IPS DF 6.9 (cell line): ENCODE measurements at regions not wholly inside any gene's neighbourhood (a gene's known extent, or its start where the extent isn't known, plus 50 kb on each side); places are given as distances from the start of the nearest gene placed in this dataset.
"Not testable (repeated sequence)": the region's sequence is repeated elsewhere in the genome, so short reads cannot be mapped to it uniquely, and the experiment has no call there.

Source experiments
- DNase-seq: peaks from one replicate; pipeline ENCODE4 v3.0.0-alpha.2; 2013; ENCODE audit warnings: low read depth, low spot score
- H3K27ac ChIP-seq: one replicate; pipeline ENCODE4 v1.5.1; 2013; ENCODE audit warnings: low read length, control low read depth
- H3K27me3 ChIP-seq: 2 replicates; pipeline ENCODE4 v1.6.1; 2013; ENCODE audit warnings: mild to moderate bottlenecking, low read length; ENCODE audit not compliant: control insufficient read depth, insufficient read depth
- H3K36me3 ChIP-seq: 2 replicates; pipeline ENCODE4 v1.6.1; 2013; ENCODE audit warnings: low read length; ENCODE audit not compliant: control insufficient read depth, insufficient read depth
- H3K4me1 ChIP-seq: 2 replicates; pipeline ENCODE4 v1.6.1; 2013; ENCODE audit warnings: low read length; ENCODE audit not compliant: control insufficient read depth, insufficient read depth
- H3K4me3 ChIP-seq: 2 replicates; pipeline ENCODE4 v1.5.1; 2013; ENCODE audit warnings: mild to moderate bottlenecking, low read length
- H3K9me3 ChIP-seq: 2 replicates; pipeline ENCODE4 v1.6.1; 2013; ENCODE audit warnings: low read length, inconsistent platforms; ENCODE audit not compliant: control insufficient read depth, insufficient read depth
- WGBS: extraction: QIAGEN DNeasy Blood & Tissue Kit; methylation state at CpG from one replicate; pipeline ENCODE4 v1.1.7; 2013; ENCODE audit warnings: mixed read lengths, missing lambda C conversion rate; ENCODE audit not compliant: insufficient read length, insufficient coverage; 5-methylcytosine and 5-hydroxymethylcytosine counted together

DNA sequence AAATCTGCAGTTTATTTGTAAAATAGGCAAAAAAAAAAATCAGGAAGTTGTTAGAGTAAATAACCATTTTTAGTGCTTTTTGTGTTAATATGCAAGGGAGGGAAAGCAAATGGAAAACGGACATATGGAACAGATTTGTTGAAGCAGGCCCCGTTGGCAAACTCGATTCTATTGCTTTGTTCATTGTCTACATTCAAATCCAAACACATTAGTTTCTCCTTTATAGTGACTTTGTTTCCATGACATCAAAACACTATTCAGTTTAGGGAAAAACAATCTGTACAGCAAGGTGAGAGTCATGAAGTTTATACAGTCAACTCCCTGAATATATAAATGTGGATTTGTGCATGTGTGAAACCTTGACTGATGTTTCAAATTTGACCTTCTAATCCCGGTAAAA is 142.2 kb downstream of the FAM47A start:
- no CpG with 5 or more reads among the region's 4 CpGs for WGBS
- no peak for DNase-seq
- Histone ChIP-seq H3K27ac (no peak overlapping the region), H3K4me1 (no peaks in the 10 kb centered on the region), H3K4me3 (no peak overlapping the region), H3K9me3 (no peaks in the 10 kb centered on the region), H3K27me3 (no peaks in the 10 kb centered on the region), H3K36me3 (no peaks in the 10 kb centered on the region)

DNA sequence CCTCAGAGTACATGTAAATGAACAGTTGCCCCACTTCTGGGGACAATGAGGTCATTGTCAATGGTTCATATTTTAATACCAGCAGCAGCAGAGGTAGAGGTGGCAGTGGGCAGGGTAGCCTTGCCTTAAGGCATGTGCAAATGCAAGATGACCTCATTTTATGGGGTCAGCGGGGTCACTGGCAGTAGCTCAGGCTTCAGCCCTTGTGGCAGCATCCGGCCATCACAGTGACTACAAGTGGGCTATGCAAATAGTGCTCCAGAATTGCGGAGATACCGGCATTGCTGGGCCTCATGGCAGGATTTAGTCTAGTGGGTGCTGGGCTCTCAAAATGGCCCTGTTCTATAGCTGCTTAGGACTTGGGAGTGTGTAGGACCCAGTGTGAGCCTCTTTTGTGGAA is 144.7 kb downstream of the FAM47A start:
- no peaks in the 10 kb centered on the region for H3K36me3 ChIP-seq
- no peaks in the 10 kb centered on the region for H3K4me1 ChIP-seq
- no peaks in the 10 kb centered on the region for H3K9me3 ChIP-seq
- H3K27me3 ChIP-seq = no peaks in the 10 kb centered on the region
- no peak for DNase-seq
- H3K4me3 ChIP-seq = no peak overlapping the region
- WGBS = no CpG with 5 or more reads among the region's 4 CpGs
- H3K27ac ChIP-seq = no peak overlapping the region

GRCh38 chrX:33974676-33975075 is 157.4 kb downstream of the FAM47A start:
- DNase-seq = no peak
- H3K27me3 ChIP-seq = no peaks in the 10 kb centered on the region
- no CpG with 5 or more reads among the region's 6 CpGs for WGBS
- H3K4me1 ChIP-seq = no peaks in the 10 kb centered on the region; the same call in 1 of the 2 replicates
- H3K9me3 ChIP-seq = no peaks in the 10 kb centered on the region
- no peak overlapping the region for H3K4me3 ChIP-seq
- no peaks in the 10 kb centered on the region for H3K36me3 ChIP-seq
- no peak overlapping the region for H3K27ac ChIP-seq

- Histone ChIP-seq H3K9me3 (no peaks in the 10 kb centered on the region), H3K4me3 (no peak overlapping the region), H3K27me3 (no peaks in the 10 kb centered on the region), H3K36me3 (no peaks in the 10 kb centered on the region), H3K27ac (no peak overlapping the region), H3K4me1 (no peaks in the 10 kb centered on the region; the same call in 1 of the 2 replicates)
- no CpG with 5 or more reads among the region's 3 CpGs for WGBS
- DNase-seq = no peak
Observed at GRCh38 chrX:33970028-33970967, 161.8 kb downstream of the FAM47A start.

GRCh38 chrX:33969105-33969504 is 163.0 kb downstream of the FAM47A start:
- no CpG with 5 or more reads among the region's 1 CpG for WGBS
- no peak overlapping the region for H3K4me3 ChIP-seq
- H3K9me3 ChIP-seq = no peaks in the 10 kb centered on the region
- no peaks in the 10 kb centered on the region for H3K4me1 ChIP-seq
- DNase-seq = no peak
- H3K36me3 ChIP-seq = no peaks in the 10 kb centered on the region
- H3K27me3 ChIP-seq = no peaks in the 10 kb centered on the region
- no peak overlapping the region for H3K27ac ChIP-seq

DNA sequence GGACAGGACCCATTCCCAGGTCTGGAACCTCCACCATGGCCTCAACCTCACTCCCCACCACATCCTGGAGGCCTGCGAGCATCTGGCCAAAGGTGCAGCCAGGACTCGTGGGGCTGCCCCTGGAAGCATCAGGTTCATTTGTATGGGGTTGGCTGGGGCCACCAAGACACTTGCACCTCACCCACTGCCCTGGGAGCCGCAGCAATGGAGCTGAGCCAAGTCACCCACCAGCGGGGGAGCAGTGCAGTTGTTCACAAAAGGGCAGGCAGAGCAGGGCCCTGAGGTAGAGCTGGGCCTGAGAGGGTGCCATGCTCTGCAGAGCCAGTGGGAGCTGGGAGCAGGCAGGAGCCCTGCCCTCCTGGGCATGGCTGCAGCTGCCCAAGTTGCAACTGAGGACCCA is 163.5 kb downstream of the FAM47A start:
- H3K4me1 ChIP-seq = no peaks in the 10 kb centered on the region
- no peak for DNase-seq
- no peak overlapping the region for H3K4me3 ChIP-seq
- H3K27me3 ChIP-seq = no peaks in the 10 kb centered on the region
- no peaks in the 10 kb centered on the region for H3K9me3 ChIP-seq
- H3K27ac ChIP-seq = no peak overlapping the region
- WGBS = no CpG with 5 or more reads among the region's 4 CpGs
- H3K36me3 ChIP-seq = no peaks in the 10 kb centered on the region

DNA sequence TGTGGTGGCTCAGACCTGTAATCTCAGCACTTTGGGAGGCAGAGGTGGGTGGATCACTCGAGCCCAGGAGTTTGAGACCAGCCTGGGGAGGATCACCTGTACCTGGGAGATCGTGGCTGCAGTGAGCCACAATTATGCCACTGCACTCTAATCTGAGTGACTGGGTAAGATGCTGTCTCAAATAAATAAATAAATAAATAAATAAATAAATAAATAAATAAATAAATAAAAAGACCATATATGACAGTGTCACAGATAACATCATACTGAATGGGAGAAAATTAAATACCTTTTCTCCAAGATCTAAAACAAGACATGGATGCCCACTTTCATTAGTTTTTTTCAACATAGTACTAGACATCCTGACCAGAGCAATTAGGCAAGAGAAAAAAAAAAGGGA is 182.8 kb downstream of the FAM47A start:
- Histone ChIP-seq H3K27me3 (no peaks in the 10 kb centered on the region), H3K36me3 (no peaks in the 10 kb centered on the region), H3K4me3 (no peak overlapping the region), H3K4me1 (no peaks in the 10 kb centered on the region), H3K27ac (no peak overlapping the region), H3K9me3 (no peaks in the 10 kb centered on the region)
- no peak for DNase-seq
- no CpG with 5 or more reads among the region's 2 CpGs for WGBS

DNA sequence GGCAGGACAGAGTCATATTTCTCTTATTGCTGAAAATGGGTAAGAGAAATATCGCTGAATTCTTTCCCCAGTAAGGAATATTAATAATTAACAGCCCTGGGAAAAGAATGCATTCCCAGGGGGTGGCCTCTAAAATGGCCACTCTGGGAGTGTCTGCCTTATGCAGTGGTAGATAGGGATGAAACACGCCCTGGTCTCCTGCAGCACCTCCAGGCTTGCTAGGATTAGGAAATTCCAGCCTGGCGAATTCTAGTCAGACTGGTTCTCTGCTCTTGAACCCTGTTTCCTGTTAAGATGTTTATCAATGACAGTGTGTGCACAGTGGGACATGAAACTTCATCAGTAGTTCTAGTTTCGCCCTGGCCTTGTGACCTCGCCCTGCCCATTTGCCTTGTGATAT is 205.9 kb downstream of the FAM47A start:
- not testable (repeated sequence) for H3K9me3 ChIP-seq, H3K36me3 ChIP-seq, DNase-seq, H3K27ac ChIP-seq, H3K4me3 ChIP-seq, H3K27me3 ChIP-seq, H3K4me1 ChIP-seq
- no CpG with 5 or more reads among the region's 5 CpGs for WGBS

GRCh38 chrX:33923262-33923661 is 208.9 kb downstream of the FAM47A start:
- no peaks in the 10 kb centered on the region for H3K9me3 ChIP-seq
- H3K27me3 ChIP-seq = no peaks in the 10 kb centered on the region
- no peak overlapping the region for H3K4me3 ChIP-seq
- H3K36me3 ChIP-seq = no peaks in the 10 kb centered on the region
- DNase-seq = no peak
- H3K4me1 ChIP-seq = no peaks in the 10 kb centered on the region
- whole genome bisulfite sequencing = no CpG with 5 or more reads among the region's 2 CpGs
- H3K27ac ChIP-seq = no peak overlapping the region

DNA sequence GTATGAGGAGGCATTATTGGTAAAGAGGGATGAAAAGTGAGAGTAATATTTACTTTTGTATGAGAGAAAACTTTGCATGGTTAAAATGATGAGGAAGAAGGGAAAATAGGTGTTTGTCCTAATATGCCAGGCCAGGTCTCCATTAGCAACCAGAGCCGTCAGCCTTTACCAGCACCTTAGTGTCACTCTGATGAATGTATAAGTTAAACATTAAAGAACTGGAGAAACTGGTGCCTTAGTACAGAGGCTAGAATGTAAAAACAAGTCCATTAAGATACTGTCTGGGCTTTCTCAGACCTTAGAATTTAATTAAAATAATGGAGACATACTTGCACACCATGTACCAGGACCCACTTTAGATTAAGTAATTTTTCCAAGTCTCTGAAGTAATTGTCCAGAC is 222.3 kb downstream of the FAM47A start:
- peaks cover 2% of the 10 kb centered on the region; the same call in 1 of the 2 replicates for H3K4me1 ChIP-seq
- no peaks in the 10 kb centered on the region for H3K9me3 ChIP-seq
- DNase-seq = no peak
- no peaks in the 10 kb centered on the region for H3K36me3 ChIP-seq
- H3K27me3 ChIP-seq = no peaks in the 10 kb centered on the region
- H3K4me3 ChIP-seq = no peak overlapping the region
- WGBS = no CpG with 5 or more reads among the region's 1 CpG
- H3K27ac ChIP-seq = no peak overlapping the region

DNA sequence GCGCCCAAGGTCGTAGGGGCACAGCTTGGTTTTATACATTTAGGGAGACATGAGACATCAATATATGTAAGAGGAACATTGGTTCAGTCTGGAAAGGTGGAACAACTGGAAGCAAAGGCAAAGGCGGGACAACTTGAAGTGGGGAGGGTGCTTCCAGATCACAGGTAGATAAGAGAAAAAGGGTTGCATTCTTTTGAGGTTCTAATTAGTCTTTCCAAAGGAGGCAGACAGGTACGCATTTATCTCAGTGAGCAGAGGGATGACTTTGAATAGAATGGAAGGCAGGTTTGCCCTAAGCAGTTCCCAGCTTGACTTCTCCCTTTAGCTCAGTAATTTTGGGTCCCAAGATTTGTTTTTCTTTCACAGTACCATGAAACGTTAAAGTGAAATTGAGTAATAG is 223.2 kb downstream of the FAM47A start:
- Histone ChIP-seq H3K36me3 (no peaks in the 10 kb centered on the region), H3K4me3 (no peak overlapping the region), H3K4me1 (peaks cover 2% of the 10 kb centered on the region; the same call in 1 of the 2 replicates), H3K9me3 (no peaks in the 10 kb centered on the region), H3K27me3 (no peaks in the 10 kb centered on the region), H3K27ac (no peak overlapping the region)
- WGBS = no CpG with 5 or more reads among the region's 5 CpGs
- no peak for DNase-seq
